Kidney capillary endothelial cell (primary cell): ENCODE measurements at regions not wholly inside any gene's neighbourhood (a gene's known extent, or its start where the extent isn't known, plus 50 kb on each side); places are given as distances from the start of the nearest gene placed in this dataset.
A peak's percentile ranks its signal among the peaks of the same experiment; 100 is the strongest.

Experiments used
- DNase-seq: peaks from one replicate; pipeline ENCODE4 v3.0.0-alpha.2; 2018; ENCODE audit warnings: low spot score

GRCh38 chr2:235264121-235264493 is 229.7 kb upstream of the AGAP1 start:
- no peak for DNase-seq

DNA sequence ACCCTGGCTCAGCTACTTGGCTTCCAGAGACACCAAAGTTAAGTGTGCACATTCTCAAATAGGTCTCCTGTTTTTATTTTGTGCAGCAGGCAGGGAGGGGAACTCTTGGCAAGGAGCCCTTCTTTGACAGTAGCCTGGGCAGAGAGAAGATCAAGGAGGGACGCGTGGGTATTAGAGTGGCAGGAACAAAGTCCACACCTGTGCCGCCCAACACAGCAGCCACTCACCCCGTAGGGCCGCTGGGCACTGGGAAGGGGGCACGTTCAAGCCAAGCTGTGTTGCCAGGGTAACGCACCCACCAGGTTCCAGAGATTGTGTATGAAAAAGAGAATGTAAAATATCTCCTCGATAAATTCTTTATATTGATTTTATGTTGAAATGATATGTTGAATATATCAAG is 229.3 kb upstream of the AGAP1 start:
- no peak for DNase-seq

- DNase-seq, result no peak
Observed at GRCh38 chr2:235265348-235265965, 228.4 kb upstream of the AGAP1 start.

DNA sequence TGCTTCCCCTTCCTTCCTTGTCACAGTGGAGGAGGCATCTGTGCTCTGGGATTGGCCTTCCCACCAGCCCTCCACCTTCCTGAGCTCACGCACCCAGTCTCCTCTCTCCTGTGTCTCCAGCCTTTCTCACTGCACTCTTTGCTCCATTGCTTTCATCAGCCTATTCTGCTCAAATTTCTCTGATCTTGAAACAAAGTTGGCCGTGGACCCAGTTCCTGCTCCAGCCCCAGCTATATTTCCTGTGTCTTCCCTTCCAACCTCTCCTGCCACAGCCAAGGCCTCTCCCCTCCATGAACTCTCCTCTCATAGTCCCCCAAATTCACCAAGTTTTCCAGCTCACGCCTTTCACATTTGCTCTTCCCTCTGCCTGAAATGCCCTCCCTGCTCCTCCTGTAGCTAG is 226.6 kb upstream of the AGAP1 start:
- DNase-seq, result no peak

- DNase-seq, result peak; percentile 36
Observed at GRCh38 chr2:235268535-235268934, 225.3 kb upstream of the AGAP1 start.

DNA sequence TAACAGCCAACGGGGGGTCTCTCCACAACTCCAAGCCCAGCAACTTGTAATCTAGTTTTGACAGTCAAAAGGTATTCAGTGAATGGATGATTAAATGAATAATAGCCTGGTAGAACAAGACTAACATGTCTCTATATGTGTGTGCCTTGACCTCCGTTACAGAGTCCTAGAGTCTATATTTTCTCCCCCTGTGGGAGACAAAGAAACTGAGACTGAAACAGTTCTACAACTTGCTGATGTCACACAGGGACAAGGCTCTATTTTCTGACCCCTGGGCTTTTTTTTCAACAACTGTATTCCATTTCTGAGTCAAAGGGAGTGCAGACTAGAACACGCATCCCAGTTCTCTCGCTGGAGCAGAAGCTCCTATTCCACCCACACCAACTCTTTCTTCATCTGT is 223.6 kb upstream of the AGAP1 start:
- DNase-seq, result no peak

DNA sequence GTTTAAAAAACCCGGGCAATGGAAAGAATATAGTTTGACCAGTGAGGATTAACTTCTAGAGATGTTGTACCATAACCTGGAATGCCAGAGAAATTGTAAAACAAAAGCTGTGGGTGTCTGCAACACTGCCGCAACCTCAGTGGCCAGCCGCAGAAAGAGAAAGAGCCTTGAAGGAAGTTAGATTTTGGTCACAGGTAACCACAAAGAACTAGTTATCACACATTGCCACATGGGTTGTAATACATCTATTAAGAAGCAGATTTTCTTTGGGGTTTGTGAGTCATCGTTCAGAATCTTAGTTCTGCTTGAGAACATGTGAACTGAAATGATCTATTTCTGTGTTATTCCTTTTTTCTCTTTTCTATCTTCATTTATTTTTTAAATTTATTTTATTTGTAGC is 222.9 kb upstream of the AGAP1 start:
- DNase-seq, result no peak

DNA sequence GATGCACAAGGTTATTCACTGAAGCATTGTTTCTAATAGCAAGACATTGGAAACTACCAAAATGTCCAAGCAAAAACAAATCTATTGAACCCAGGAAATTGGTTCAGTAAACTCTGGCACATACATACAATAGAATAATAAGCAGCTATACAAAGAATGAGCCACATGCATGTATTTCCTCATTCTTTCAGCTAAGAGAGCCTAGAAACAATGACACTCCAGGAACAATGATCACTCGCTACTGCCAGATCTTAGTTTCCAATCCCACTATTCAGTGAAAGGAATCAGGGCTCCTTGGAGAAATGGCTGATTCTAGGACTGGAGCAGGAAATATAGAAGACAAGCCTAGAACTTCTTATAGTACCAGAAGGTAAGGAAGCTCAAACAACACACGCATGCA is 221.9 kb upstream of the AGAP1 start:
- no peak for DNase-seq

GRCh38 chr2:235274023-235274422 is 219.8 kb upstream of the AGAP1 start:
- no peak for DNase-seq

- DNase-seq, result no peak
Observed at GRCh38 chr2:235277485-235277884, 216.4 kb upstream of the AGAP1 start.

DNA sequence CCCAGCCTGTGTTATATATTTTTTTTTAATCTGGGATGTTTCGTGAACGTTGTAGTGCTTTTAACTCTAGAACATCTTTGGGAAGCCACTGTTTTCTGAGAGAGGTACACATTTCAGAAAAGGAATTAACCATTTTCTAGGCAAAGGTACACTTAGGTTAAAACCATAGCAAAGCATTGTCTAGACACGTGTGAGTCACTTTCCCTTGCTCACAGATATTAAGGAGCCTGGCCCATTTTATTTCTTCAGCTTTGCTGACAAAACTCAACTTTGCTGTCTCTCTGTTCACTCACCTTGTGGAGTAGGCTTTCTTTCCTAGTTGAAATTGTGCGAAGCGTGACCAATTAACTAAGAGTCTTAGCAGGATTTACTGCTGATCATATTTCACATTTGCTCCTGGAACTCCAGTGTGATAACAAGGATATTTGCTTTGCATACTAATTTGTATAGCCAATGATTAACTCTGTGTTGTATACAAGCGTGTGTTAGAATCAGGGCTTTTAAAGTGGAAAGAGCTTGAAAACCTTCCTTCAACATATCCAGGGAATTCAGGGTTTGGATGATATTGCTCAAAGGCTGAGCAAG is 215.0 kb upstream of the AGAP1 start:
- DNase-seq, result peak; percentile 21

DNA sequence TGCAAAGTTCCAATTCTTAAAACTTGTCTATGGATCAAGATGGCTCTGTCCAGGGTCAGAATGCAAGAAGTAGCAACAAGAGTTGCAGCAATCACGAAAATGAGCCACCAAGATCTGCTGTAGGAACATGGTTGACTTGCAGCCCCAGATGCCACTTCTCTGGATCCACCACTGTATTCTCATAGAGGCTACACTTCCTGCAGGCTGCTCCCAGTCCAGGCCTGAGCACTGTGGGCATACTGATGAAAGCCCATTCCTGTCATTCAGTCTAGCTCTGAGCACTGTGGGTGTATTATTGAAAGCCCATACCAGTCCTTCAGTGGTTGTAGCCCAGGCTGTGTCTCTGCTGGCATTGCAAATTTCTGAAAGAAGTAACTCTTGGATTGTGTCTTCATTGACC is 213.9 kb upstream of the AGAP1 start:
- no peak for DNase-seq

DNA sequence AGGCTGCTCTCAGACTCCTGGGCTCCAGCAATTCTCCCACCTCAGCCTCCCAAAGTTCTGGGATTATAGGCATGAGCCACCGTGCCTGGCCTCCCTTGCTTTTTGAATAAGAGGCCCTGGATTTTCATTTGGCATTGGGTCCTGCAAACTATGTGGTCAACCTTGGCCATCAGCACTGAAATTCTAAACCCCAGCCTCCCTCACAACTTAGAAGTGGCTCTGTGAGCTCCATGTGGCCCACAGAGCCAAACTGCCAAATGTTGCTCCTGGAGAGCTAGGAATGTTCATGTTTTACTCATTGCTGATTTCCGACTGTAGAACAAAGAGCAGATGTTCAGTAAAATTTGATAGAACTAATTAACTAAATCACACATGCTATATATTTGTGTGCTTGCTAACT is 210.6 kb upstream of the AGAP1 start:
- DNase-seq, result no peak

- no peak for DNase-seq
Observed at GRCh38 chr2:235286622-235287374, 207.0 kb upstream of the AGAP1 start.

DNA sequence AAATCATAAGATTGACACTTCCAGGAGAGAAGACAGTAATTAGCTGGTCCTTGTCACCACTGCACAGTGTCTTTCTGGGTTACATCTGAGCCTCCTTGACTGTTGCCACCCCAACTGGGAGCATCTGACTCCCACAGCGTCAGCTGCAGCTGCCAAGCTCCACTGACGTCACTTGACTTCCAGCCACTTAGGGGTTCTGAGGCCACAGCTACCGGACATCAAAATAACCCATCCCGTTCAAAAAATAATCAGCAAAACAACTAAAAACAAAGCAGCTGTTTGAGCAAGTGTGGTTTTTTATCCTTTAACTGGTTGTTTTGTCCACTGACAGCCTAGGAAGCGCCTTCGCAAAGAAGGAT is 206.5 kb upstream of the AGAP1 start:
- DNase-seq, result no peak

DNA sequence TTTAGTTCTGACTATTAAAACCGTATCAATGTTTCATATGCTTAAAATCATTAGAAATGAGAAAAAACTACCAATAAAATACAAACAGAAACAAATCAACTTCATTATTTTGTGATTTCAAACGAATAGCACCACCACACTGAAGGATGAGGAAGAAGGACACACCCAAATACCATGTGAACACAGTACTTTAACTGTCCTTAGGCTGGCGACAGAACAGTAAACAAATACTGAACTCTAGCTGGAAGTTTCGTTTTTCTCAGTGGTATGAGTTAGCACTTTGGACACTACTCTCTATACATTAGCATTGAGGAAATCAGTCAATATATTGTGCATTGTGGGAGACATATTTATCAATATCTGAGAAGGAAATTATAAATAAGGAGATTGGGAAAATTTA is 202.4 kb upstream of the AGAP1 start:
- no peak for DNase-seq

- DNase-seq, result no peak
Observed at GRCh38 chr2:235293061-235293460, 200.8 kb upstream of the AGAP1 start.

- no peak for DNase-seq
Observed at GRCh38 chr2:235295831-235296230, 198.0 kb upstream of the AGAP1 start.

DNA sequence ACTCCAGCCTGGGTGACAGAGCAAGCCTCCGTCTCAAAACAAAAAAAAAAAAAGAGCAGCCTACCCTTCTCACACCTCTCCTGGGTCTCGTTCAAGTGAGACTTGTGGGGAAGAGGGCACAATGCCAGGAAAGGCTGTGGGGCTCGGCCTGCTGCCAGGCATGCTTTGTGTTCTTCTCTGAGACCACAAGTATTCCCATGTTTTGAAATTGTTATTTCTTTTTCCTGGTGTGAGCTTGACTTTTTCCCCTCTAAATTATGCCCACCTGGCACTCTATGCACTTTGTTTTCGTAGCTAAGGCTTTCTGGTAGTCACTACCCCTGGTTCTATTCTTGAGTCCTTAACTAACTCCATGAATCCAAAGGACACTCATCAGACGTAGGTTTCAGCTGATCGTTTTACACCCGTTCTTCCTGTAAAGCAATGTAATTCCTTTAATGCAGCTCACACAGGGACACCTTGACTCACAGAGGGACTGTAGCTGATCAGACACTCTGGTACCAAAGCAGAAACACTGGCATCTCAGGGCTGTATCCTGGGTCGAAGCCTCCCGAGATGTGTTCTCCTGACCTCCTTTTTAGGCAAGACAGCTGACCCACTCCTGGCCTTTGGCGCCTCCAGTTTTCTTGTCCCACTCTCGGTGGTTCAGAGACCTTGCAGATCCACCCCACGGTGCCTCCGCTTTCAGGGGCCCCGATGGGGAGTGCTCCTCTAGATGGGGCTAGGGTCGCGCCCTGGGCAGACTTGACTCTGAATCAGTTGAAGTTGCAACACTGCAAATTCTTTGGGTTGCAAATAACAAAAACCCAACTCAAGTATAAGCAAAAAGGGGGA is 193.3 kb upstream of the AGAP1 start:
- no peak for DNase-seq

DNA sequence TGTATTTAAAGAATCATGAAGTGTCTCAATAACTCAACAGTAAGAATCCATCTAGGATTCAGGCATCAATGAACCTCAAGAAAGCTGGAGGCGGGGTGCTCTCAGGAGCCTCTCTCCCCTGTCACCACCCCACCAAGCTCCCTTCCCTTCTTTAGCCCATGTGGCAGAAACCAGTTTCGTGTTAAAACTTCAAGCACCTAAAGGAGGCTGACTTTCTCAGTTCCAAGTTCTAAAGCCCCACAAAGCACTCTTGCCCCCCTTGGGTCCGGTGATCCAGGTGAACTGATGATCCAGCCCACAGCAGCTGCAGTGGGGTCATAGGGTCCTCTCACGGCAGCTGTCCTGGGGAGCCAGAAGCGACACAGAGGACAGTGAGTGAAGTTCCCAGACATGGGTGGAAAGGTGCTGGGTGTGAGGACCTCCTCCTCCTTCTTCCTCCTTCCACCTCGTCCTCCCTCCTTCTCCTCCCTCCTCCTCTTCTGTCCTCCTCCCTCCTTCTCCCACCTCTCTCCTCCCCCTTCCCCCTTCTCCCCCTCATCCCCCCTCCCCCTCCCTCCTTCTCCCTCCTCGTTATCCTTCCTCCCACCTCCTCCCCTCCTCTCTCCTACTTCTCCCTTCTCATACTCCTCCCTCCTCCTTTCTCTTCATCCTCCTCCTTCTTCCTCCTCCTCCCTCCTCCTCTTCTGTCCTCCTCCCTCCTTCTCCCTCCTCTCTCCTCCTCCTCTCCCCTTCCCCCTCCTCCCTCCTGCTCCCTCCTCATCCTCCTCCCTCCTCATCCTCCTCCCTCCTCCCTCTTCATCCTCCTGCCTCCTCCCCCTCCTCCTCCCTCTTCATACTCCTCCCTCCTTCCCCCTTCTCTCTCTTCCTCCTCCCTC is 192.4 kb upstream of the AGAP1 start:
- no peak for DNase-seq

GRCh38 chr2:235302263-235302662 is 191.6 kb upstream of the AGAP1 start:
- no peak for DNase-seq
